ENCODE measurements at regions not wholly inside any gene's neighbourhood (a gene's known extent, or its start where the extent isn't known, plus 50 kb on each side); places are given as distances from the start of the nearest gene placed in this dataset.

DNA sequence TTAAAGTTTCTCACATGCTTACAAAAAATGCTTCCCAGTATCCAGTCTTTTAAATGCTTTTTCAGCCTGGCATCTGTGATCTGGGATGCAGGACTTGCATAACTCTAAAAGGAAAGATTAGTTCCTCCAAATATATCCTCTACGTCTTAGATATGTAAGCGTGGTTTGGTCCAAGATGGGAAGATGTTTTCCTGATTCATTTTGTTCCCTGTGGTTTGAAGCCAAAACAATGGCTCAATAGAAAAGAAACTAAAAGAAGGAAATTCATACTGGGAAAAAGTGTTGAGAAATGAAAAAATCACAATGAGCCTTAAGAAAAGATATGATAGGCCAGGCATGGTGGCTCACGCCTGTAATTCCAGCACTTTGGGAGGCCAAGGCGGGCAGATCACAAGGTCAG, 1002.8 kb downstream of the NAALADL2 start:
- DNase-seq (ENCODE audit: low read depth), result no peak

Measured in stimulated activated CD8-positive, alpha-beta memory T cell treated with anti-CD3 and anti-CD28 coated beads, Interleukin-15, amount 100 ng/mL, for 24 hours (primary cell).